ELR (cell line): ENCODE measurements at regions not wholly inside any gene's neighbourhood (a gene's known extent, or its start where the extent isn't known, plus 50 kb on each side); places are given as distances from the start of the nearest gene placed in this dataset.
"Not testable (repeated sequence)": the region's sequence is repeated elsewhere in the genome, so short reads cannot be mapped to it uniquely, and the experiment has no call there.

Experiments
- DNase-seq: peaks from one replicate; pipeline ENCODE4 v3.0.0-alpha.2; 2015; ENCODE audit warnings: low read depth

DNA sequence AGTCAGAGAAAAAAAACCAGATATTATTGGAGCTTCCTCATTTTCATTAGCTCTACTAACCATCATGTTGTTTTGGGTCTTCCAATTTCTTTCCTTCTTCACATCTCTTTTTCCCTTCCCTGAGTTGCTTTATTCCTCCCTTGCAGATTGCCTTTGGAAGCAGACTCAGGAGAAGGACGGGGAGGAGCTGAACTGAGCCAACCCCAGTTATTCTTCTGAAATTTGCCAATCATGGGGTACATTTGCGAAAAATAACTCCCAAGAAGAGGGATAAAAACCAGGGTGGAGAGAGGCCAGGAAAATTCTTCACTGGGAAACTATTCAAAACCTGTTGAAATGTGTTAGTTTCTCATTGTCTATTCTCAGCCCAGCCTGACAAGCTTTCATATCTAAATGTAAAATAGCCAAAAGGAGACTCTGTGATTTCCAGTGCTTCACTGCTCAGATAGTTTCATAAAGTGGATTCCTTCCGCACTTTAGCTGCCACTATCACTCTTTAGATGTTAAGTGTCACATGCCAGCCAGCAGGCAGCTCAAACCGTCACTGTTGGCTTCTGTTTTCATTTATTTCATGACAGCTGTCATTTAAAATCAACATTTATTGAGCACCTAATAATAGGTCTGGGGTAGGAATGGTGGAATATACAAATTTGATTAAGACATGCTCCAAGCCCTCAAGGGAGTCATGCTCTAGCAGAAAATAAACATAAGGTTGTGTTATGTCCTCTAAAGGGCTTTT is 204.5 kb downstream of the SREK1 start:
- DNase-seq, result no peak

DNA sequence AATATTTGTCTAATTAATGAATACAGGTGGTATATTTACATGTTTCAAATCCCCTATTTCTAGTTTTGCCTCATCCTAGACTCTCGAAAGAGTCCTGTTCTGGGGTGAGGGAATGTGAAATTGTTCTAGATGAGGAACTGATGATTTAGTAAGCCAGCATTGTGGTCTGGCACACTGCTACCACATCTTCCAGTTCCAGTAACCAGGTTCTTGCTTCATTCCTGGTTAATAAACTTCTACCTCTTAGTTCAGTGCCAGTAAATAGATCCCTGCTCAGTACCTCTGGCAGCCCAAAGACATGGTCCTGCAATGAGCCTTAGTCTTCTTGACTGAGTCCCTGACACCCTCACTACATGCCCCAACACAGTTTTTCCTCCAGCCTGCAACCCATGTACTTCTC is 207.7 kb downstream of the SREK1 start:
- no peak for DNase-seq

DNA sequence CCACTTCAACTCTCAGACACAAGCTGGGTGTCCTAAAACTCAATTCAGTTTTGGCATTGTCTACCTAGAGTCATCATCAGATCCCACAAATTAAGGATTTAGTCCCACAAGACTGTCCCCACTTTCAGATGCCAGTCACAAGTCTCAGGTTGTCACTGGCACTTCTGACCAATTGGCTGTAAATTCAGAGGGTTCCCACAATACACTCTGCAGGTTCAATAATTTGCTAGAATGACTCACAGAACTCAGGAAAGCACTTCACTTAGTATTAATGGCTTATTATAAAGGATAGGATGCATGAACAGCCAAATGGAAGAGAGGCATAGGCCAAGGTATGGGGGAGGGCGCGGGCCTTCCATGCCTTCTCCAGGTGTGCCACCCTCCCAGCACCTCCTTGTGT is 209.1 kb downstream of the SREK1 start:
- no peak for DNase-seq

DNA sequence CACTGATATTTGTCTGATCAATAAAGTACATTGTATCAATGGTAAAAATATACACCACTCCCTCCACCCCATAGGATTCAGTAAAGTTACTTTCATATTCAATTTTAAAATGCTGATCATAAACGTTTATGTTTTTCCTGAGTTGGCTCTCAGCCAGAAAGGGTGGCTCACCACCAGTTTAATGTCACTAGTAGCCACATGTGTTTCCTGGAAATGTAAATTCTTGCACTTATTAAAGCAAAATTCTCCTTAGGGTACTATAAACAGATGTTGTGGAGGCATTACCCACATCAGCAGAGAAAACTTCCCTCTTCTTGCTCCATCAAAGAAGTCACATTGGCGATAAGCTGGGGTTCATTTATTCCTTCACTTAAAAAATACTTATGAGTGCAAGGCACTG is 210.3 kb downstream of the SREK1 start:
- no peak for DNase-seq

DNA sequence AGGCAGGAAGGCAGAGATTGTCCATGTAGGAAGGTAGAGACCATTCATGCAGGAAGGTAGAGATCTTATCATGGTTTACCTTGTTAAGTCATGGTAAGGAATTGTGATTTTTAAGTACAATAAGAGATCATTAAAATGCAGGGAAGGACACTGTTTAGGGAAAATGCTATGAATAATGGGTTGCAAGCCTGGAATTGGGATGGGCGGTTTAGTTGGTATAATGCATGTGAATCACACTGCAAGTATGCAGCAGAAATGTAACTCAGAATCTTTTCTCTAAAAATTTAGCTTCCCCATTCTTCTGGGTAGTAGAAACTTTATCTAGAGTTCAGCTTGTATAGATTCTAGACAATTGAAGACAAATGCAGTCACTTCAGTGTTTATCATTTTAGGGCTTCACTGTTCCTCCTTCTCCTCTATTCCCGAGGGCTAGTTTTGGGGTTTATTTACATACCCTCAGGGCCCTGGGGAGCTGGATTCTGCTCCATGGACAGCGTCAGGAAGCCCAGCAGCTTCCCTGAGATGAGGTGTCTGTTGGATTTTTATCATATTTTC is 212.0 kb downstream of the SREK1 start:
- peak; percentile 2 for DNase-seq

DNA sequence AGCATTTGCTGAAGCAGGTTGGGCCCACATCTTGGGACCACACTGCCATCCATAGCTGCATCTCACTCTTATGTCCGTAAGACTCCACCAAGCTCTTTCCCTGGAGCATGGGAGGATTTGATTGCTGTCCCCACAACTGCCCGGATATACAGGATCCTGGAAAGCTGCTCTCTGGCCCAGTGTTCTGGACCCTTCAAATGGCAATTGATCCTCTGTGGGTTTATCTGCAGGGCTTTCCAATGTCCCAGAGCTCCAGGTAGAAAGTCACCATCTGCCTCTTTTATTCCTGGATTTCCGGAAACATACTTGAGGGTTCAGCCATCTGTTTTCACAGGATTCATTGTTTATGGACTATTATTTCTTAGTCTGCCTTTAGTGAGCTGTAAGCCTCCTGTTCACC is 214.6 kb downstream of the SREK1 start:
- DNase-seq, result no peak

DNA sequence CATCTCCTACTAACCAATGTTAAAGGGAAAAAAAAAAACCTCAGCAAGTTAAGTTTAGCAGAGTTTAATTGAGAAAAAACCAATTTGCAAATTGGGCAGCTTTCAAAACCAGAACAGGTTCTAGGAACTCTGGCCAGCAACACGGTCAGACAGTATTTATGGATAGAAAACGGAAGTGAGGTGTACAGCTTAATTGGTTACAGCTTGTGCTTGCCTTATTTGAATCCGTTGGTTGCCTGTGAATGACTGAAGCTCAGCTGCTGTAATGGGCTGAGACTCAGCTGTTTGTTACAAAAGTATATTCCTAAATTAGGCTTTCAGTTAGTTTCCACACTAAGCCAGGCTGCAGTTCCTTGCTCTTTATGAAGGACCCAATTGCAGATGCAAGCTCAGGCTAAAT is 217.0 kb downstream of the SREK1 start:
- no peak for DNase-seq

DNA sequence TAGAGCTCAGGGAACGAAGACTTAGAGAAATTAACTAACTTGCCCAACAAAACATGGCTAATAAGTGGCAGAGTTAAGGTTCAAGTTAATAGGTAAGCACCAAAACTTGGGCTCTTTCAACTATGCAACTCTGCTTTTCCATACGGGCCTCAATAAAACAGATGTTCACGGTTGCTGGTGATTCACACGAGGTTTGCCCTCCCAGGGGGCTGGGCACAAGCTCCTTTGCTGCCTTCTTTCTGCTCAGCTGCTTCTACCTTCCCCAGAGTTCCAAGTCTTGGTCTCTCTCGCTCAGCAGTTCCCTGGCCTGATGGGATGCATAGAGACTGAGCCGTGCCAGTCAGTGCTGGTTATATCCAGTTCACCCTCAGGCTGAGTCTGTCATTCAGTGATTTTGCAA is 217.9 kb downstream of the SREK1 start:
- no peak for DNase-seq

DNA sequence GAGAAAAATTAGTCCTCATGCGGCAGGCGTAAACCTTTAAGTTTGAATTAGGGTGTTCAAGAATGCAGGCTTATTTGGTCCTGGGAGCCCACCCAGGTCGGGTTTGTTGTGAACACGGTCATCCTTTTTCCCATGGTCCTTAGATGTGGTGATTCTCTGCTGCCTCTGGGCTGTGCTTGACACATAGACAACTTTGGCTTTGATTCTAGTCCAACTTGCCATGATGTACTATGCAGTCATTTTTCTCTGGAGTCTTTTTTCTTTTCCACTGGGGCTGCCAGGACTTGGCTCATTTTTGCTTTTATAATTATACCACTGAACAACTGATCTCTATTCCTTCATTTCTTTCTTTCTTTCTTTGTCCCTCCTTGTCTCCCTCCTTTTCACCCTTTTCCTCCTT is 218.6 kb downstream of the SREK1 start:
- DNase-seq, result no peak

DNA sequence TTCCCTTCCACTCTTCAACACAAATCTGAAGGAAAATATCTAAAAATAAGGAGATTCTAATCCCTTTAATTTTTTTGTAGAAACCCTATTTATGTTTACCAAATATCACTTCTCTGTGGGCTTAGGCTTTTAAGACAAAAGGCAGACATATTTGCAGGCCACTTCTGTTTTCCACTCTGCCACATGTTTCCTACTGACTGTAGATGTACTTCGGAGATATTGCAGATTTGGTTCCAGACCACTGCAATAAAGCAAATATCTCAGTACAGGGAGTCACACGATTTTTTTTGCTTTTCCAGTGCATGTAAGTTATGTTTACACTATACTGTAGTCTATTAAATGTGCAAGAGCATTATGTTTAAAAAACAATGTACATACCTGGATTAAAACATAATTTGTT is 219.0 kb downstream of the SREK1 start:
- no peak for DNase-seq

DNA sequence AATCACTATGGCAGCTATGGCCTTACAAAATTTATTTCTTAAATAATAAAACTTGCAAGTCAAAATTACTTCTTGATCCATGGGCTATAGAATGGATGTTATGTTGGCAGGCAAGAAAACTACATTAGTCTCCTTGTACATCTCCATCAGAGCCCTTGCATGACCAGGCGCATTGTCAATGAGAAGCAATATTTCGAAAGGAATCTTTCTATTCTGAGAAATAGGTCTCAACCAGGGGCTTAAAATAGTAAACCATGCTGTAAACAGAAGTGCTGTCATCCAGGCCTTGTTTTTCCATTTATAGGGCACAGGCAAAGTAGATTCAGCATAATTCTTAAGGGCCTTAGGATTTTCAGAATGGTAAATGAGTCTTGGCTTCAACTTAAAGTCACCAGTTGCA is 220.1 kb downstream of the SREK1 start:
- no peak for DNase-seq

DNA sequence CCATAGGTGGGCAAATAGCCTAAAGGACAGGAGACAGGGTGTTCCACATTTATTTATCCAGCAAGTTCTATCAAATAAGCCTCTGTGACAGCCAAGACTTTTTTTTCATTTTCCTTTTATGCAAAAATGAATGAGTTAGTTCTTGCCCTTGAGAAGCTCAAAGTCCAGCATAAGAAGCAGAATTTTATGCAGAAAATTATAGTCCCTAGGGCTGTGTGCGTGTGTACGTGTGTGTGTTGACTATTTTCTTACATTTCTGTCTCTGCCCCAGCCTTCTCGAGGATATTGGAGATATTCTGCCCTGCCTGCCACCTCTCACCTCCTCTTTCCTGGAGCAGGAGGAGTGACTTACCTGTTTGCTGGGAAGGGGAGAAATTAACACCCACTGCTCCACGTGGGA is 221.9 kb downstream of the SREK1 start:
- no peak for DNase-seq

DNA sequence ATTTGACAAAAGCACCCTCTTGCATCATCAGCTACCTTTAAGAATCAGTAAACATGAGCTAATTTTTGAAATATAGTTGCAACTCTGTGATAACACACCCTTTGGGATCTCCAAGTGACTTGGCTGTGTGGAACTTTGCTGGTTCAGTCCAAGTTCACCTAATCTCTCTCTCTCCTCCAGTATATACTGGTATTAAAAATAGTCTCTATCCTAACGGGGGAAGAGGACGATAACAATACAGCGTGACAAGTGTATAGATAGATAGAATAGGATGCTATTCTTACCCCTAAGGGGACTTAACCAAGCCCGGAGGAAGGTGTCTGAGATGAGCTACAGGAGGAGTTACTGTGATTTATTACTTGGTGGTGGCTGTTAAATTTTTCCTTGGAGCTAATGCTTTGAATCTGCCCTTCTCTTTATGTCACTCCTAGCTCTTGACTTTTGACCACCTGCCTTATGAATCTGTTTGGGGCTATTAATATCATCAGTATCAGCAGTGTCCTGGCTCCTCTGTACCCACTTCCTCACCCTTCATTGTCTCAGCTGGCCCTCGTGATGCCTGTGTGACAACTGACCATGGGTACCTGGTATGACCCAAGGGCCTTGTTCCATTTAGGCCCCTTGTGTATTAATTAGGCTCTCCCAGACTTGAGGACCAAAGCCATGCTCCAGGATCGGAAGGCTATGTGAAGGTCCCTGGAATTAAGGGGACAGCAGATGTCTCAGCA is 223.9 kb downstream of the SREK1 start:
- DNase-seq, result no peak

DNA sequence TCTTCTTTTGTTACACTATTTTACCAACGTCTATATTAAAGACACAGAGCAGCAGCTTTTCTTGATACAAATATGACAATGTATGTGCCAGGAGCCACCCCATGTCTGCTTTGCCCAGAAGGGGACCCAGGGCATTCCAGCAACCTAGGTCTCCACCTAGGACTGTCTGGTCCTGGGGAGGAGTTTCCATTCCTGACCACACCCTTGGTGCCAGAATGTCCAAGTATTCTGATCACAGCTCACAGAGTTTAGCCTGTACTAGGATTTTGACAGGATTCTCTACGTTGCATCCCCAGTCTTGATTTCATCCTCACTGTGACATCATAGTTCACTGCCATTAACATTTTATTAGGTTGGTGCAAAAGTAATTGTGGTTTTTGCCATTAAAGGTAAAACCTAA is 224.7 kb downstream of the SREK1 start:
- no peak for DNase-seq

DNA sequence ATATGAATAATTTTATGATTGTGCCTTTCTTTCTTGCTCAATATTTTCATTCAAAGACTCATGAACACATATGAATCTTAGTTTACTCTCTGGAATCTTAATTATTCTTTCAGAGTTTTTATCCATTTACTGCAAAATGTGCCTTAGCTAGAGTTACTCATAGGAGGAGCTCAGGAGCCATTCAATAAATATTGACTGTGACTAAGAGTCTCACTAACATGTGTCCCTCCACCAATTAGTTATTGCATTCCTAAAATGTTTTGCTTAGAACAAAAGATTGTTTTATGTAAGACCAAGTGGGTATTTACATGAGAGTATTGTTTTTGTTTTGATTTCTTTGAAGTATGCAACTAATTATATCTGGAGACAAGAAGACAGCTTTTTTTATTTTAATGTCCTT is 218.4 kb upstream of the MAST4 start:
- no peak for DNase-seq

DNA sequence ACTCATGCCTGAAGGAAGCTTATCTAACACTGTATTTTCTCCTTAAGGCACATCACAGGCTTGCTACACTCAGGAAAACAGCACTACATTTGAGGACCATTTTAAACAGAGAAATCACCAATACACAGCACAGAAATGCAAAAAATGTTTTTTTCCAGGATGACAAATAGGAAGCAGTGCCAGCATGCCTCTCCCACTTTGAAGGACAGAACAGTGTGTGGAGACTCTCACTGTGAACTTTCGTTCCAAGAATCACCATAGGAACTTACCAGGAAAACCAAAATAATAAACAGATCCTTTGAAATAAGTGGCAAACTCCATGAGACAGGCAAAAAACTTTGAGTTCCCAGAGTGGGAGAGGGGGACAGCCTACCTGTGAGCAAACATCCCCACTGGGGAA is 217.8 kb upstream of the MAST4 start:
- no peak for DNase-seq

DNA sequence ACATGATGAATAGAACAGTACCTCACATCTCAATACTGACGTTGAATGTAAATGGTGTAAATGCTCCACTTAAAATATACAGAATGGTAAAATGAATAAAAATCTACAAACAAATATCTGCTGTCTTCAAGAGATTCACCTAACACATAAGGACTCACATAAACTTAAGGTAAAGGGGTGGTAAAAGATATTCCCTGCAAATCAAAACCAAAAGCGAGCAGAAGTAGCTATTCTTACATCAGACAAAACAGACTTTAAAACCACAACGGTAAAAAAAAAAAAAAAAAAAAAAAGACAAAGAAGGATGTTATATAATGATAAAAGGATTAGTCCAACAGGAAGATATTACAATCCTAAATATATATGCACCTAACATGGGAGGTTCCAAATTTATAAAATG is 214.0 kb upstream of the MAST4 start:
- DNase-seq, result no peak

DNA sequence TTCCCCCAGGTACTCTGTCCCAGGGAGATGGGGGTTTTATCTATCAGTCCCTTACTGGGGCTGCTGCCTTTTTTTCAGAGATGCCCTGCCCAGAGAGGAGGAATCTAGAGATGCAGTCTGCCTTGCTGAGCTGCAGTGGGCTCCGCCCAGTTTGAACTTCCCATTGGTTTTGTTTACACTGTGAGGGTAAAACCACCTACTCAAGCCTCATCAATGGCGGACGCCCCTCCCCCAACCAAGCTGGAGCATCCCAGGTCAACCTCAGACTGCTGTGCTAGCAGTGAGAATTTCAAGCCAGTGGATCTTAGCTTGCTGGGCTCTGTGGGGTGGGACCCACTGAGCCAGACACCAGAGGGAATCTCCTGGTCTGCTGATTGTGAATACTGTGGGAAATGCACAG is 191.0 kb upstream of the MAST4 start:
- DNase-seq, result not testable (repeated sequence)

DNA sequence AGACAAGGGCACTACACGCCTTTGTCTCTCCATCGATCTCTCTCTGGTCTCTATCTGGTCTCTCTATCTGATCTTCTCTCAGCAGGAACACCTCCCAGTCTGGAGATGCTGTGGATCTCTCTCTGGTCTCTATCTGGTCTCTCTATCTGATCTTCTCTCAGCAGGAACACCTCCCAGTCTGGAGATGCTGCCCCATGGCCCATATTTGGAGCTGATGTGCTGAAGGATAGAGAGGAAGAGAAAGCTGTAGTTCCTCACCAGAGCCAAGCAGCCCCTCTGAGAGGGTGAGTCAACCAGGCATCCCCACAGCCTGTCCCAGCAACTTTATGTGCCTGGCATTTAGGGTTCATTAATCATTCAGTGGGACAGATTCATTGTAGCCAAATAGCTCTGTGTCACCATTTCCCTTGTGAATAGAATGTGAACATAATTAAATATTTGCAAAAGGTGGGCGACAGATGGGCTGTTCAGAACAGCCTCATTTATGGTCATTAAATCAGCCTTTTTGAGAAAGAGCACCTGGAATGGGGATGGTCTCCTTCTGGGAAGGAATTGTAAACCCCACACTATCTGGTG is 189.3 kb upstream of the MAST4 start:
- DNase-seq, result no peak

DNA sequence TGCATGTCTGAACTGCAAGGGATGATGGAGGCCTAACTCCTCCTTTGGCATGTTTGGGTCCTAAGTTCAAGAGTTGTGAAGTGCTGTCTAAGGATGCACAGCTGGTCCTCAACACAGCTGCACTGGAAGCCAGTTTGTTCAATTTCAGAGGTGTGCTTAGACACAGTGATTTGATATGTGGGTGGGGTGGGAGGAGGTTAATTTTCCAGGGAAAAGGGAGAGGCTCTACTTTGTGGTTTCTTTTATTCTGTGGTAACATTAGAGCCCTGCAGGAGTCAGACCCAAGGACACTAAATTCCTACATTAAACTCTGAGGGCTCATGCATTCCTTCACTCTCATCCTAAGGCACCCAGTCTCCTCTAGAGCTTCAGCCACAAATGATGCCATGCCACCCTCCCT is 188.4 kb upstream of the MAST4 start:
- DNase-seq, result no peak

DNA sequence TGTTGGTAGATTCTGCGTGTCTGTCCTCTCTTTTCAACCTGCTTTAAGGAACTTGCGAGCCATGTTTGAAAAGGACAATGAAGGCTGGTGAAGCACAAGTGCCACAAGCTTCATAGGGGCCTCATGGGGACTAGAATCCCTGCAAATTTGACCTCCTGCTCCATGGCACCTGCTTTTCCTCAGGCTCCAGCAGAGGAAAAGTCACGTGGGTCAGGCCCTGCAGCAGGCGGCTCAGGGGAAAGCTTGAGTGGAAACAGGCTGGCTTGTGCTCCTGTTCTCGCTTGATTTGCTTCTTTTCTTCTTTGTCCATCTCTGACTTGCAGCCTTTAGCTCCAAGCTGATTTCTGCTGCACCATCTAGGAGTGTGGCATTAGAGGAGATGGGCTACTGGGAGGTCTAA is 187.6 kb upstream of the MAST4 start:
- no peak for DNase-seq

DNA sequence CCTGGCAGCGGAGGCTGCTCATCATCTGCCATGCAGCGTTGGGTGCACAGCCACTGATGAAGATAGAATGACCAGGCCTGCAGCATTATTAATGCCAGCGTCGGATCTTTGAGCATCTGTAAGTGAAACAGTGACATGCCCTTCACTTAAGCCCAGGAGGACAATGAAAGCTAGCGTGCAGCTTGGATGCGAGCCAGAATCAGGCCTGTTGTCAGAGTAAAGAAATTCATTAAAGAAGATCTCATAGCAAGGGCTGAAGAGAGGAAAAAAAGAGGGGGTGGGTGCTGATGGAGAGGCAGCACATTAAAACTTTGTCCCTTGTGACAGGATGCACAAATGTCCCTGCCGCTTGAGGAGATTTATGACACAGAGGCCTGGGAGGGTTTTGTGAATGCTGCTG is 186.1 kb upstream of the MAST4 start:
- DNase-seq, result no peak

DNA sequence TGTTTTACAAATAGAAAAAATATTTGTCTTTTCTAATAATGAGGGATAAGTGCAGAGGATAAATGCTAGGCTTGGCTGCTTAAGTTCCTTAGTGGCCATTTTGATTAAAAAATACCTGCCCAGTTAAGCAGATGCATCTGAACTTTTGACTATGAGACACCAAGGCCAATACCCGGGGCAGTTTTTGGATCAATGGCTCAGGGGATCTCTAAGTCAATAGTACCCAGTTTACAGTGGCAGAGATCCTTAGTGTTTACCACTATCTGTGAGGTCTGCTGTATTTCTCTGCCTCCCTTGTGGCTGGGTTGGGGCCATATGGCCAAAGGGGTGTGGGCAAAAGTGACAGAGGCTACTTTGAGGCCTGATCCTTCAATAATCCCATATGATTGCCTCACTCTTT is 184.5 kb upstream of the MAST4 start:
- no peak for DNase-seq
